ENCODE measurements at regions not wholly inside any gene's neighbourhood (a gene's known extent, or its start where the extent isn't known, plus 50 kb on each side); places are given as distances from the start of the nearest gene placed in this dataset.

- no peak for TF ChIP-seq CTCF (IDR thresholded peaks at IDR 0.05)
Measured at GRCh38 chr4:65747386-65747785, 77.1 kb upstream of the EPHA5 start.

- TF ChIP-seq CTCF (IDR thresholded peaks at IDR 0.05): no peak
Measured at GRCh38 chr4:65738134-65738533, 67.8 kb upstream of the EPHA5 start.

- TF ChIP-seq CTCF (IDR thresholded peaks at IDR 0.05): no peak
Measured at GRCh38 chr4:65737672-65738071, 67.4 kb upstream of the EPHA5 start.

- TF ChIP-seq CTCF (IDR thresholded peaks at IDR 0.05): no peak
Measured at GRCh38 chr4:65724973-65725372, 54.7 kb upstream of the EPHA5 start.
